Panc1 (cell line): ENCODE measurements at regions not wholly inside any gene's neighbourhood (a gene's known extent, or its start where the extent isn't known, plus 50 kb on each side); places are given as distances from the start of the nearest gene placed in this dataset.

Experiments used
- ATAC-seq: fragments of 200-7000 bp; cut with Tn5 transposase; 2 replicates; pipeline ENCODE4 v1.9.1; 2020; ENCODE audit warnings: mild to moderate bottlenecking, moderate library complexity
- BruUV-seq: library from RNA; stranded (reverse); fragments of 400-500 nt; replicated peaks from 2 replicates; lab custom pipeline; 2021; lab: Mats Ljungman, UMichigan
- CTCF ChIA-PET: fragments of 300-600 bp; sonication (Branson Sonifier 250); formaldehyde crosslinking; loops from one replicate; lab custom pipeline; 2022; ENCODE audit warnings: antibody characterized with exemption; lab: Charles Lee
- POLR2A ChIA-PET: fragments of 300-600 bp; sonication (Branson Sonifier 250); formaldehyde crosslinking; loops from one replicate; lab custom pipeline; 2022; ENCODE audit warnings: antibody characterized with exemption; lab: Charles Lee
- DNase-seq: peaks from one replicate; pipeline ENCODE4 v3.0.0-alpha.2; 2010; ENCODE audit warnings: low read depth, low spot score
- H3K27ac ChIP-seq: 2 replicates; pipeline ENCODE4 v1.5.1; 2011; ENCODE audit warnings: mild to moderate bottlenecking, low read length, inconsistent platforms
- H3K27me3 ChIP-seq: fragments of 200-500 bp; sonication (Bioruptor generic); 2 replicates; pipeline ENCODE4 v1.6.0; 2014; ENCODE audit warnings: low read length, inconsistent platforms; ENCODE audit not compliant: control insufficient read depth, insufficient read depth
- H3K36me3 ChIP-seq: fragments of 200-500 bp; sonication (Bioruptor generic); 2 replicates; pipeline ENCODE4 v1.5.1; 2014; ENCODE audit warnings: inconsistent platforms, mild to moderate bottlenecking, low read length, moderate library complexity; ENCODE audit not compliant: control insufficient read depth, insufficient read depth
- H3K4me1 ChIP-seq: 2 replicates; pipeline ENCODE4 v1.5.1; 2011; ENCODE audit warnings: inconsistent platforms, mild to moderate bottlenecking, low read length, moderate library complexity; ENCODE audit not compliant: control insufficient read depth, insufficient read depth
- H3K4me3 ChIP-seq, 2 experiments: 2 replicates each; pipeline ENCODE4 v1.5.1; 2011 to 2012; ENCODE audit warnings: low read depth in 2 of 2, low read length in 2 of 2, mild to moderate bottlenecking in 2 of 2, inconsistent platforms in 1 of 2, moderate library complexity in 1 of 2
- H3K9me3 ChIP-seq: fragments of 200-500 bp; sonication (Bioruptor generic); 2 replicates; pipeline ENCODE4 v1.5.1; 2014; ENCODE audit warnings: low read depth, mild to moderate bottlenecking, inconsistent platforms, low read length, moderate library complexity; ENCODE audit not compliant: control insufficient read depth, insufficient read depth
- CTCF ChIP-seq: fragments of 450-650 bp; IDR thresholded peaks from 2 replicates; pipeline ENCODE4 v1.5.1; 2017; ENCODE audit warnings: mild to moderate bottlenecking
- POLR2AphosphoS5 ChIP-seq: IDR thresholded peaks from 2 replicates; pipeline ENCODE4 v1.6.1; 2012; ENCODE audit warnings: mild to moderate bottlenecking, low read depth, low read length, moderate library complexity
- REST ChIP-seq, 2 experiments: IDR thresholded peaks; 2 replicates each; pipeline ENCODE4 v1.6.1; 2011 to 2012; ENCODE audit warnings: low read depth in 2 of 2, control low read depth in 1 of 2, low read length in 1 of 2, mild to moderate bottlenecking in 1 of 2, moderate library complexity in 1 of 2; ENCODE audit not compliant: insufficient read depth in 1 of 2
- SIN3A ChIP-seq: IDR thresholded peaks from 2 replicates; pipeline ENCODE4 v1.6.1; 2012; ENCODE audit warnings: low read depth, mild to moderate bottlenecking, low read length, moderate library complexity, borderline replicate concordance; ENCODE audit not compliant: insufficient read depth
- TCF7L2 ChIP-seq: IDR thresholded peaks from 2 replicates; pipeline ENCODE4 v1.6.1; 2011; ENCODE audit warnings: mild to moderate bottlenecking, low read depth, low read length, inconsistent platforms
- in situ Hi-C: cut with HindIII; loops from 2 replicates; pipeline ENCODE4 v1.10.0; 2016; ENCODE audit warnings: low sequenced_read_pairs, low pct_unique_long_range_greater_than_20kb
- intact Hi-C: fragments of 100-400 bp; cut with micrococcal nuclease; formaldehyde crosslinking; loops from one replicate; pipeline ENCODE4 v1.10.0; 2022; ENCODE audit not compliant: unreplicated experiment

- ATAC-seq: no peak
- POLR2A ChIA-PET: no interaction called here
These were observed 387.2 kb upstream of the GATB start for GRCh38 chr4:152148057-152148456.

GRCh38 chr4:152146244-152146643, 385.4 kb upstream of the GATB start:
- no TSS peak for BruUV-seq

More at GRCh38 chr4:152148057-152148456, 387.2 kb upstream of the GATB start:
- CTCF ChIA-PET: no interaction called here
- intact Hi-C loops: no loop called here
- H3K36me3 ChIP-seq: no peaks in the 10 kb centered on the region
- no peak overlapping the region for H3K4me3 ChIP-seq
- no peaks in the 10 kb centered on the region for H3K9me3 ChIP-seq
- no peaks in the 10 kb centered on the region for H3K27me3 ChIP-seq
- no peaks in the 10 kb centered on the region for H3K4me1 ChIP-seq
- no peak for DNase-seq
- in situ Hi-C loops: no loop called here
- TF ChIP-seq CTCF (no peak), POLR2AphosphoS5 (no peak), SIN3A (no peak), REST (IDR thresholded peaks at IDR 0.05; ENCODE audit: insufficient read depth in 1 of 2, low read depth in 2 of 2, low read length in 1 of 2) (no peak), TCF7L2 (no peak)
- no peak overlapping the region for H3K27ac ChIP-seq
- no TSS peak for BruUV-seq

More at GRCh38 chr4:152146244-152146643, 385.4 kb upstream of the GATB start:
- ChIA-PET POLR2A (no interaction called here), CTCF (no interaction called here)
- Histone ChIP-seq H3K9me3 (no peaks in the 10 kb centered on the region), H3K36me3 (no peaks in the 10 kb centered on the region), H3K4me1 (no peaks in the 10 kb centered on the region), H3K27ac (no peak overlapping the region), H3K27me3 (no peaks in the 10 kb centered on the region), H3K4me3 (no peak overlapping the region)
- in situ Hi-C loops: no loop called here
- DNase-seq (no peak), ATAC-seq (no peak)
- no peak for TF ChIP-seq SIN3A
- no peak for TF ChIP-seq TCF7L2
- TF ChIP-seq POLR2AphosphoS5: no peak
- no peak for TF ChIP-seq REST (IDR thresholded peaks at IDR 0.05; ENCODE audit: insufficient read depth in 1 of 2, low read depth in 2 of 2, low read length in 1 of 2)
- TF ChIP-seq CTCF: no peak
- intact Hi-C loops: no loop called here
